ENCODE measurements at regions not wholly inside any gene's neighbourhood (a gene's known extent, or its start where the extent isn't known, plus 50 kb on each side); places are given as distances from the start of the nearest gene placed in this dataset.

DNA sequence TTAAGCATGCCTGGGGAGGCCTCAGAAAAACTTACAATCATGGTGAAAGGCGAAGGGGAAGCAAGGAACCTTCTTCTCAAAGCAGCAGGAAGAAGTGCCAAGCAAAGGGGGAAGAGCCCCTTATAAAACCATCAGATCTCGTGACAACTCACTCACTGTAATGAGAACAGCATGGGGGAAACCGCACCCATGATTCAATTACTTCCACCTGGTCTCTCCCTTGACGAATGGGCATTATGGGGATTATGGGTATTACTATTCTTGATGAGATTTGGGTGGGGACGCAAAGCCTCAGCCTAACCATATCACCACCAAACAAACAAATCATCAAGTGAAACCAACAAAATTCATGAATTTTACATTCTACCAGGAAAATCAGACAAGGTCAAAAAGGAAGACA lies 76.7 kb upstream of the TAB3 start:
- H3K27ac ChIP-seq: no peak overlapping the region
- no peak for TF ChIP-seq POLR2AphosphoS5 (IDR thresholded peaks at IDR 0.05; ENCODE audit: borderline replicate concordance, low read depth, low read length)
- no peak for TF ChIP-seq FOXP2 (optimal IDR thresholded peaks at IDR 0.05; ENCODE audit: control extremely low read depth, extremely low read length, insufficient read depth)
- TF ChIP-seq EZH2 (IDR thresholded peaks at IDR 0.05): no peak
- no peaks in the 10 kb centered on the region for H3K36me3 ChIP-seq (ENCODE audit: insufficient read depth, low read length)
- H3K4me3 ChIP-seq: no peak overlapping the region
- DNase-seq (ENCODE audit: low read depth, low spot score): no peak
- no peak overlapping the region for H3K9ac ChIP-seq (ENCODE audit: insufficient read length)
- no peaks in the 10 kb centered on the region for H3K9me3 ChIP-seq (ENCODE audit: low read depth, low read length)

DNA sequence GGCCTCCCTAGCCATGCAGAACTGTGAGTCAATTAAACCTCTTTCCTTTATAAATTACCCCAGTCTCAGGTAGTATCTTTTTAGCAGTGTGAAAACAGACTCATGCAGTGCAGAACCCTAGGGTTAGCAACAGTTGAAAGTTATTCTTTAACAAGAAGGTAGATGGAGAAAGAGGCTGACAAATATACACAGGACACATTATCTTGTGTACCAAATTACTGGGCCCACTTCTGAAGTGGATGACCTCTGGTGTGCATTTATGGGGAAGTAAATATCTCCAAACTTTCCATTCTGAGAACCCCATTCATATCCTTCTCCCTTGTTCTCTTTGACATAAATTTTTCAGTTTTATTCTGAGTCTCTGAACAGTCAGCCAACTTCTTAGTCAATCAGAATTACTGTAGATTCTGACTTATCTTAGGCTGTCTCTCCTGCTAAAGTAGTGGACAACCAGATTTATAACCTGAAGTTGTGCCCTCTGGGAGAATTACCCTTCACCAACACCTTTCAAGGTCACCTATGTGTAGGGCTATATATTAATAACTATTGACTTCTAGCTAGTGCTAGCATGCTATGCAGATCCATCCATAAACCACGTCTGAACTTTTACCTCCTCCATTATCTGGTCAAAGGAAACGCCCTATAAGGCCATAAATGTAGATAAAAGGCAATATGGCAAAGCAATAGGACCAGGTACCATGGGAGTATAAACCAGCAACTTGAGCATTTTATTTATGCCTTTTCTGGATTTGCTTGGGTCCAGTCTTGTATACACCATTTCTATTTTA lies 72.5 kb upstream of the TAB3 start:
- no peak for DNase-seq (ENCODE audit: low read depth, low spot score)
- no peak overlapping the region for H3K27ac ChIP-seq
- H3K36me3 ChIP-seq (ENCODE audit: insufficient read depth, low read length): no peaks in the 10 kb centered on the region
- no peak for TF ChIP-seq POLR2AphosphoS5 (IDR thresholded peaks at IDR 0.05; ENCODE audit: borderline replicate concordance, low read depth, low read length)
- TF ChIP-seq FOXP2 (optimal IDR thresholded peaks at IDR 0.05; ENCODE audit: control extremely low read depth, extremely low read length, insufficient read depth): no peak
- no peak for TF ChIP-seq EZH2 (IDR thresholded peaks at IDR 0.05)
- H3K4me3 ChIP-seq: no peak overlapping the region
- no peak overlapping the region for H3K9ac ChIP-seq (ENCODE audit: insufficient read length)
- no peaks in the 10 kb centered on the region for H3K9me3 ChIP-seq (ENCODE audit: low read depth, low read length)

DNA sequence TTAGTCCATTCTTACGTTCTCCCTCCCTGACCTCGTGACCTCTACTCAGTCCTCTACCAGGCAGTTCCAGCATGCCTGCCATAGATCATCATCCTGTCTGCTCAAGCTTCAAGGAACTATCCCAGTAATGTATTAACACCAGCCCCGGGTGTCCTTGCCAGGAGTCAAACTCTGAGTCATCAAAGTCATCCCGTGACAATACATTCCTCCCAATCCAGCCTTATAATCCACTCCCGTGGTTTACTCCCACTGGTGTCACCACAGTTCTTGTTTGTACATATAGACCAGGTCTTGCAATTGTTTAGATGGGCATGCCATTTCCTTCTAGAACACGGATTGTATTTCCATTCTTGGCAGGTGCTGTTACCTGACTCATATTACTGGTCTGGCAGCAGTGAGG lies 68.7 kb upstream of the TAB3 start:
- no peak overlapping the region for H3K27ac ChIP-seq
- no peaks in the 10 kb centered on the region for H3K9me3 ChIP-seq (ENCODE audit: low read depth, low read length)
- H3K36me3 ChIP-seq (ENCODE audit: insufficient read depth, low read length): no peaks in the 10 kb centered on the region
- DNase-seq (ENCODE audit: low read depth, low spot score): no peak
- no peak overlapping the region for H3K4me3 ChIP-seq
- no peak for TF ChIP-seq EZH2 (IDR thresholded peaks at IDR 0.05)
- no peak for TF ChIP-seq FOXP2 (optimal IDR thresholded peaks at IDR 0.05; ENCODE audit: control extremely low read depth, extremely low read length, insufficient read depth)
- no peak for TF ChIP-seq POLR2AphosphoS5 (IDR thresholded peaks at IDR 0.05; ENCODE audit: borderline replicate concordance, low read depth, low read length)
- no peak overlapping the region for H3K9ac ChIP-seq (ENCODE audit: insufficient read length)

DNA sequence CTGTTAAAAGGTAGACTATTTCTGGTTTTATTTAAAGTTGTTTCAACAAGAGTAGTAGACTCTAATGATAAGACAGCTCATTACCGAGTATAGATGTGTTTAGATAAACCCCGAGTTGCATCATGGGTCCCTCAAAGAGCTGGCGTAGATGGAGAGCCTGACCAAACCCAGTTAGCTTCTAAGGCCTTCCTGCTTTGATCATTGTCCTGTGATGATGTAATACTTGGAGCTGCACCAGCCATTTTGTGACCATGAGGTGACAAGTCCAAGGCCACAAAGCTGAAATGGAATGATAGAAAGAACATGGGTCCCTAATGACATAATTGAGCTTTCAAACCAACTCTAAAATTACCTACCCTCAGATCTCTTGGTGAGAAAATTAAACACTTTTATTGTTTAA lies 66.6 kb upstream of the TAB3 start:
- Histone ChIP-seq H3K4me3 (no peak overlapping the region), H3K9ac (ENCODE audit: insufficient read length) (no peak overlapping the region), H3K9me3 (ENCODE audit: low read depth, low read length) (no peaks in the 10 kb centered on the region; the same call in 1 of the 2 replicates), H3K36me3 (ENCODE audit: insufficient read depth, low read length) (no peaks in the 10 kb centered on the region), H3K27ac (no peak overlapping the region)
- TF ChIP-seq FOXP2 (optimal IDR thresholded peaks at IDR 0.05; ENCODE audit: control extremely low read depth, extremely low read length, insufficient read depth): no peak
- no peak for TF ChIP-seq POLR2AphosphoS5 (IDR thresholded peaks at IDR 0.05; ENCODE audit: borderline replicate concordance, low read depth, low read length)
- no peak for TF ChIP-seq EZH2 (IDR thresholded peaks at IDR 0.05)
- no peak for DNase-seq (ENCODE audit: low read depth, low spot score)

DNA sequence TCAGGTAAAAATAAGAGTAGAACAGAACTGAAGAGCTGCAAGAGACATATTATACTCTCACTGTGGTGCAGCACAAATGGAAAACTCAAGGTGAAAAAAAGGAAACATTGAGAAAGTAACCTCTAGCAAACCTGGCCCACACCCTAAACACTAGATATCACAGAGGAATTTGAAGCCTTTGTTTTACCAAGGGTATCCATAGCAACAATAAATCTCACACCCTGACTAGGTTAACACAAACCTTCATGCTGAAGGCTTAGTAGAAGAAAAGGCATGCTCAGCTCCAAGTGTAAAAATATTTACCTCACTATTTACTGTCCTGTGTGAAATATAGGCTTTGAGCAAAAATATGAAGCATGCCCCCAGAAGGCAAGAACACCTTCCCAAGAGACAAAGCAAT lies 61.9 kb upstream of the TAB3 start:
- DNase-seq (ENCODE audit: low read depth, low spot score): no peak
- H3K36me3 ChIP-seq (ENCODE audit: insufficient read depth, low read length): no peaks in the 10 kb centered on the region
- H3K9ac ChIP-seq (ENCODE audit: insufficient read length): no peak overlapping the region
- no peaks in the 10 kb centered on the region; the same call in 1 of the 2 replicates for H3K9me3 ChIP-seq (ENCODE audit: low read depth, low read length)
- H3K4me3 ChIP-seq: no peak overlapping the region
- no peak overlapping the region for H3K27ac ChIP-seq
- TF ChIP-seq EZH2 (IDR thresholded peaks at IDR 0.05) (no peak), FOXP2 (optimal IDR thresholded peaks at IDR 0.05; ENCODE audit: control extremely low read depth, extremely low read length, insufficient read depth) (no peak), POLR2AphosphoS5 (IDR thresholded peaks at IDR 0.05; ENCODE audit: borderline replicate concordance, low read depth, low read length) (no peak)

DNA sequence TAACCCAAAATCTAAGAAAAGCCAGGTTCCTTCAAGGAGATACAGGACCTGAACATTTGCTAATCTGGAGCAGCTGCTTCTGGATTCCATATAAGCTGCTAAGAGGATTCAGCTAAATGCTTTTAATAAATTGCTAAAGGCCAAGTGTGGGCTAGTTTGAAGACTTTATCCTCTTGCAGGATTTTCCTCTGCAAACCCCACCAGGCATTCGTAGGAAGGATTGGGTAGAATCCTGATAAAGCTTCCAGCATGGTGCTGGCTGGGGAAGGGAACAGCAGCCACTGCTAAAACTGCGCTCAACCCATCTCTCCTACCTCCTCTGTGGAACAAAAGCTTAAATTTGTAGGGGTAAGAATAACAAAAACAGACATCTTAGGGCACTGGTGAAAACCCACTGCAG lies 61.3 kb upstream of the TAB3 start:
- TF ChIP-seq FOXP2 (optimal IDR thresholded peaks at IDR 0.05; ENCODE audit: control extremely low read depth, extremely low read length, insufficient read depth) (no peak), POLR2AphosphoS5 (IDR thresholded peaks at IDR 0.05; ENCODE audit: borderline replicate concordance, low read depth, low read length) (no peak), EZH2 (IDR thresholded peaks at IDR 0.05) (no peak)
- Histone ChIP-seq H3K27ac (no peak overlapping the region), H3K9ac (ENCODE audit: insufficient read length) (no peak overlapping the region), H3K9me3 (ENCODE audit: low read depth, low read length) (no peaks in the 10 kb centered on the region; the same call in 1 of the 2 replicates), H3K4me3 (no peak overlapping the region), H3K36me3 (ENCODE audit: insufficient read depth, low read length) (no peaks in the 10 kb centered on the region)
- no peak for DNase-seq (ENCODE audit: low read depth, low spot score)

DNA sequence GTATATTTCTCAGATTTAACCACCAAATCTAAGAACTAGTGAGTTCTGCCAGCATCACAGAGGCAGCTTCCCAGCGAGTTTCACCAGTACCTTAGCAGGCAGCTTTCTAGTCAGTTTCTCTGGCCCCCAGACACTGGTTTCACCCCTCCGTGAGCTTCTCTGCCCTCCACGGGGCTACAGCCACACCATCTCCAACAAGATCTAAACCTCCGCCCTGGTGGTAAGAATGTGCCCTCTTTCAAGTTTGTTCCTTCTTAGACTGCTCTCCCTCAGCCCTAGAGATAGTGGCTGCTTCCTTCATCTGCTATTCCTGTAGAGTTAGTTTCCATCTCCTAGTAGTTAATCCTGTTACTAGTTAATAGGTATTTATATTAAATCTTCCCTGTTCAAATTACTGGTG lies 60.5 kb upstream of the TAB3 start:
- DNase-seq (ENCODE audit: low read depth, low spot score): no peak
- Histone ChIP-seq H3K9me3 (ENCODE audit: low read depth, low read length) (no peaks in the 10 kb centered on the region; the same call in 1 of the 2 replicates), H3K9ac (ENCODE audit: insufficient read length) (no peak overlapping the region), H3K4me3 (no peak overlapping the region), H3K36me3 (ENCODE audit: insufficient read depth, low read length) (no peaks in the 10 kb centered on the region), H3K27ac (no peak overlapping the region)
- no peak for TF ChIP-seq EZH2 (IDR thresholded peaks at IDR 0.05)
- TF ChIP-seq FOXP2 (optimal IDR thresholded peaks at IDR 0.05; ENCODE audit: control extremely low read depth, extremely low read length, insufficient read depth): no peak

GRCh38 chrX:30948626-30949025 lies 59.6 kb upstream of the TAB3 start:
- DNase-seq (ENCODE audit: low read depth, low spot score): no peak
- Histone ChIP-seq H3K27ac (no peak overlapping the region), H3K9ac (ENCODE audit: insufficient read length) (no peak overlapping the region), H3K4me3 (no peak overlapping the region), H3K36me3 (ENCODE audit: insufficient read depth, low read length) (no peaks in the 10 kb centered on the region), H3K9me3 (ENCODE audit: low read depth, low read length) (no peaks in the 10 kb centered on the region; the same call in 1 of the 2 replicates)
- no peak for TF ChIP-seq FOXP2 (optimal IDR thresholded peaks at IDR 0.05; ENCODE audit: control extremely low read depth, extremely low read length, insufficient read depth)
- no peak for TF ChIP-seq POLR2AphosphoS5 (IDR thresholded peaks at IDR 0.05; ENCODE audit: borderline replicate concordance, low read depth, low read length)
- no peak for TF ChIP-seq EZH2 (IDR thresholded peaks at IDR 0.05)

DNA sequence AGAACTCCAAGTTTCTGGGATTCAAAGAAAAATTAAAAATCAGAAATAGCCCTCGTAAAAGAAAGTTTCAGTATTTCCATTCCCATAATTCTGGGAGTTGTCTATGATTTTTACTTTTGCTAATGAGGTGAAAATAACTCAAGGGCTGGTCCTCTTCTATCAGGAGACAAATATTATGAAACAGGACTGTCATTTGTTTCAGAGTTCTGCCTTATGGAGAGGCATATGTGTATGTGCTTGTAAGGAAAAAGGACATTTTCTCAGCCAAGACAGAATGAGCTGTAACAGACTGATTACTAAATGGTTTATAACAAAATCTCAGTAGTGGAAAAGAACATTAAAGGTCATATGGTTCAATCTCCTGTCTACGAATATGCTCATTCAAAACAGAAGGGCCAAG lies 59.0 kb upstream of the TAB3 start:
- Histone ChIP-seq H3K27ac (no peak overlapping the region), H3K36me3 (ENCODE audit: insufficient read depth, low read length) (no peaks in the 10 kb centered on the region), H3K9ac (ENCODE audit: insufficient read length) (no peak overlapping the region), H3K9me3 (ENCODE audit: low read depth, low read length) (no peaks in the 10 kb centered on the region; the same call in 1 of the 2 replicates), H3K4me3 (no peak overlapping the region)
- TF ChIP-seq FOXP2 (optimal IDR thresholded peaks at IDR 0.05; ENCODE audit: control extremely low read depth, extremely low read length, insufficient read depth) (no peak), POLR2AphosphoS5 (IDR thresholded peaks at IDR 0.05; ENCODE audit: borderline replicate concordance, low read depth, low read length) (no peak), EZH2 (IDR thresholded peaks at IDR 0.05) (no peak)
- DNase-seq (ENCODE audit: low read depth, low spot score): no peak
